PC-9 (cell line): ENCODE measurements at regions not wholly inside any gene's neighbourhood (a gene's known extent, or its start where the extent isn't known, plus 50 kb on each side); places are given as distances from the start of the nearest gene placed in this dataset.

Experiments
- BruUV-seq: library from RNA; stranded (reverse); fragments of 400-500 nt; replicated peaks from 2 replicates; lab custom pipeline; 2021; lab: Mats Ljungman, UMichigan
- CTCF ChIA-PET: fragments of 300-600 bp; sonication (Branson Sonifier 250); formaldehyde crosslinking; loops from one replicate; lab custom pipeline; 2022; ENCODE audit warnings: antibody characterized with exemption; lab: Charles Lee
- POLR2A ChIA-PET: fragments of 300-600 bp; sonication (Branson Sonifier 250); formaldehyde crosslinking; loops from one replicate; lab custom pipeline; 2022; ENCODE audit warnings: antibody characterized with exemption; ENCODE audit not compliant: unreplicated experiment; lab: Charles Lee
- DNase-seq, 2 experiments: peaks; one replicate each; pipeline versions ENCODE4 v3.0.0 to v3.0.0-alpha.2; 2015 to 2022; ENCODE audit warnings: mixed read lengths in 1 of 2
- H2AFZ ChIP-seq: fragments of 200-600 bp; sonication (generic); 2 replicates; pipeline ENCODE4 v1.8.1; 2017; ENCODE audit warnings: antibody characterized with exemption
- H3F3A ChIP-seq: fragments of 200-600 bp; sonication (generic); 2 replicates; pipeline ENCODE4 v1.8.1; 2017; ENCODE audit warnings: antibody characterized with exemption, mild to moderate bottlenecking, low read depth; ENCODE audit not compliant: insufficient read depth
- H3K27ac ChIP-seq: fragments of 200-600 bp; sonication (generic); 2 replicates; pipeline ENCODE4 v1.6.1; 2016; ENCODE audit warnings: mixed run types
- H3K27me3 ChIP-seq: fragments of 200-600 bp; sonication (generic); 2 replicates; pipeline ENCODE4 v1.6.1; 2016; ENCODE audit warnings: low read depth, mixed run types; ENCODE audit not compliant: insufficient read depth
- H3K36me3 ChIP-seq: fragments of 200-600 bp; sonication (generic); 2 replicates; pipeline ENCODE4 v1.6.1; 2016; ENCODE audit warnings: low read depth, mixed run types
- H3K4me1 ChIP-seq: fragments of 200-600 bp; sonication (generic); replicated peaks from 2 replicates; pipeline ENCODE4 v1.6.1; 2016; ENCODE audit warnings: mixed run types; ENCODE audit not compliant: insufficient read depth
- H3K4me2 ChIP-seq: fragments of 200-600 bp; sonication (generic); 2 replicates; pipeline ENCODE4 v1.6.1; 2017; ENCODE audit warnings: mixed run types
- H3K4me3 ChIP-seq: fragments of 200-600 bp; sonication (generic); 2 replicates; pipeline ENCODE4 v1.6.1; 2016; ENCODE audit warnings: mixed run types
- H3K79me2 ChIP-seq: fragments of 200-600 bp; sonication (generic); 2 replicates; pipeline ENCODE4 v1.6.1; 2017; ENCODE audit warnings: low read depth, mixed run types
- H3K9me2 ChIP-seq: fragments of 200-600 bp; sonication (generic); 2 replicates; pipeline ENCODE4 v1.8.1; 2017; ENCODE audit warnings: mild to moderate bottlenecking; ENCODE audit not compliant: insufficient read depth
- H3K9me3 ChIP-seq: fragments of 200-600 bp; sonication (generic); 2 replicates; pipeline ENCODE4 v1.8.1; 2016; ENCODE audit warnings: low read depth; ENCODE audit not compliant: insufficient read depth
- H4K20me1 ChIP-seq: fragments of 200-600 bp; sonication (generic); 2 replicates; pipeline ENCODE4 v1.8.1; 2017; ENCODE audit not compliant: insufficient read depth
- CTCF ChIP-seq: fragments of 200-600 bp; sonication (generic); conservative IDR thresholded peaks from 2 replicates; pipeline ENCODE4 v1.6.1; 2017; ENCODE audit warnings: mixed run types, antibody characterized with exemption, mild to moderate bottlenecking, moderate library complexity
- EZH2 ChIP-seq: fragments of 200-600 bp; sonication (generic); IDR thresholded peaks from 2 replicates; pipeline ENCODE4 v1.8.0; 2017; ENCODE audit warnings: antibody characterized with exemption, low read depth
- intact Hi-C: fragments of 100-400 bp; cut with micrococcal nuclease; formaldehyde crosslinking; loops from one replicate; pipeline ENCODE4 v1.10.0; 2022; ENCODE audit not compliant: unreplicated experiment

- Histone ChIP-seq H3K4me2 (no peak overlapping the region), H4K20me1 (no peaks in the 10 kb centered on the region), H3F3A (no peaks in the 10 kb centered on the region), H3K9me3 (no peaks in the 10 kb centered on the region), H3K27ac (no peak overlapping the region), H3K27me3 (no peaks in the 10 kb centered on the region), H3K4me1 (no peaks in the 10 kb centered on the region), H3K36me3 (no peaks in the 10 kb centered on the region), H2AFZ (no peak overlapping the region), H3K9me2 (no peaks in the 10 kb centered on the region), H3K4me3 (no peak overlapping the region), H3K79me2 (no peaks in the 10 kb centered on the region)
- BruUV-seq: no TSS peak
- intact Hi-C loops: no loop called here
- POLR2A ChIA-PET: no interaction called here
- DNase-seq: no peak
- CTCF ChIA-PET: no interaction called here
- TF ChIP-seq CTCF (no peak), EZH2 (no peak)
These were observed 186.2 kb upstream of the INHBA start for GRCh38 chr7:41889040-41889439.

- no peaks in the 10 kb centered on the region for H3F3A ChIP-seq
- H3K9me2 ChIP-seq: no peaks in the 10 kb centered on the region
- intact Hi-C loops: no loop called here
- no peaks in the 10 kb centered on the region for H3K79me2 ChIP-seq
- no peak overlapping the region for H3K4me3 ChIP-seq
- no peak overlapping the region for H3K27ac ChIP-seq
- no peaks in the 10 kb centered on the region for H3K27me3 ChIP-seq
- H4K20me1 ChIP-seq: no peaks in the 10 kb centered on the region
- POLR2A ChIA-PET: no interaction called here
- no peak overlapping the region for H2AFZ ChIP-seq
- BruUV-seq: no TSS peak
- no peak for DNase-seq
- no peaks in the 10 kb centered on the region for H3K4me1 ChIP-seq
- no peaks in the 10 kb centered on the region for H3K36me3 ChIP-seq
- no peak overlapping the region for H3K4me2 ChIP-seq
- CTCF ChIA-PET: no interaction called here
- H3K9me3 ChIP-seq: no peaks in the 10 kb centered on the region
- TF ChIP-seq CTCF (no peak), EZH2 (no peak)
These were observed 184.5 kb upstream of the INHBA start for GRCh38 chr7:41887416-41887815.

- no peaks in the 10 kb centered on the region for H3K27me3 ChIP-seq
- H3K36me3 ChIP-seq: no peaks in the 10 kb centered on the region
- no peaks in the 10 kb centered on the region for H3K9me2 ChIP-seq
- H3F3A ChIP-seq: no peaks in the 10 kb centered on the region
- no peak overlapping the region for H2AFZ ChIP-seq
- intact Hi-C loops: no loop called here
- no peak overlapping the region for H3K4me3 ChIP-seq
- H3K27ac ChIP-seq: no peak overlapping the region
- CTCF ChIA-PET: interaction anchor here (0.6 kb wide), 1 partner anchor 1842 kb away, joined by 10 read pairs; no protein-coding TSS in a partner anchor
- no peak overlapping the region for H3K4me2 ChIP-seq
- no TSS peak for BruUV-seq
- peak in 1 of 2 experiments; percentile 17 for DNase-seq
- TF ChIP-seq CTCF (no peak), EZH2 (no peak)
- POLR2A ChIA-PET: no interaction called here
- H4K20me1 ChIP-seq: no peaks in the 10 kb centered on the region
- no peaks in the 10 kb centered on the region for H3K79me2 ChIP-seq
- H3K4me1 ChIP-seq: no peaks in the 10 kb centered on the region
- no peaks in the 10 kb centered on the region for H3K9me3 ChIP-seq
These were observed 184.0 kb upstream of the INHBA start for GRCh38 chr7:41886901-41887311.
